ENCODE measurements at regions not wholly inside any gene's neighbourhood (a gene's known extent, or its start where the extent isn't known, plus 50 kb on each side); places are given as distances from the start of the nearest gene placed in this dataset.

DNA sequence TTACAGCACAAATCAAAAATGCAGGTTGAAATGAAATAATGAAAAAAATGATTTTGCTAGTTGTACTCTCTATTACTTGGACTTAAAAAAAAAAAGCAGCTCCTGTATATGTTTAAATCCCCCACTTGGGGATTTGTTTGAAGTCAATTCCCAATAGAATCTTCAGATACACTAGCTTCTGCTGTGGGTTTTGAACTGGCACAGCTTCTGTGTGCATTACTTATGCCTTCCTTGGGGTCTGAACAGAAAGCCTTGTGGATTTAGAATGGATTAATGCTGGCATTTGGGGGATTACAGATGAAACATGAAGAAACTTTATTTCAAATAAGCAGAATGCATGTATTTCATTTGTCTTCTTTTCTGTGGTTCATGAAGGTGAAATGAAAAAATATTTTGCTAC, 513.2 kb upstream of the TBL1XR1 start:
- DNase-seq (ENCODE audit: low read depth, low spot score), result no peak
- Histone ChIP-seq H2AFZ (ENCODE audit: low read depth, low read length) (no peak overlapping the region), H4K20me1 (replicated peaks; ENCODE audit: control insufficient read depth, extremely low read depth, insufficient read depth, low read length) (no peaks in the 10 kb centered on the region), H3K27me3 (ENCODE audit: control insufficient read depth in 2 of 2, insufficient read depth in 2 of 2, low read length in 2 of 2) (no peaks in the 10 kb centered on the region), H3K4me1 (ENCODE audit: control insufficient read depth, extremely low read depth, insufficient read depth, low read length) (no peaks in the 10 kb centered on the region), H3K9me1 (replicated peaks; ENCODE audit: control insufficient read depth, extremely low read depth, insufficient read depth, low read length) (no peaks in the 10 kb centered on the region), H3K9ac (replicated peaks; ENCODE audit: extremely low read depth, insufficient read depth, low read length) (no peak overlapping the region), H3K4me2 (ENCODE audit: insufficient read depth, low read length) (no peak overlapping the region), H3K36me3 (ENCODE audit: control insufficient read depth in 2 of 2, extremely low read depth in 1 of 2, insufficient read depth in 2 of 2, low read length in 2 of 2) (no peaks in the 10 kb centered on the region), H3K27ac (ENCODE audit: insufficient read depth, low read depth, low read length) (no peak overlapping the region), H3K4me3 (replicated peaks in 1 of 3; ENCODE audit: insufficient read depth in 1 of 3, low read depth in 1 of 3, low read length in 3 of 3) (no peak overlapping the region), H3K9me3 (replicated peaks; ENCODE audit: control insufficient read depth, insufficient read depth, low read length) (no peaks in the 10 kb centered on the region), H3K79me2 (ENCODE audit: control insufficient read depth, insufficient read depth, low read length) (no peaks in the 10 kb centered on the region)
- ChIA-PET POLR2A (no interaction called here), CTCF (interaction anchor here (1.1 to 1.6 kb wide), 4 partner anchors 9 to 32 kb away, joined by 3 to 6 read pairs (median 5); no protein-coding TSS in a partner anchor)
- dilution Hi-C loops (cut with MboI; ENCODE audit: extremely low pct_ligation_motif_present, low sequenced_read_pairs) (no loop called here), intact Hi-C loops (cut with micrococcal nuclease) (no loop called here)
- FAIRE-seq, result no peak
- no TSS peak for BruUV-seq (replicated peaks)
- TF ChIP-seq MYC (IDR thresholded peaks at IDR 0.05; ENCODE audit: low read depth, low read length), result no peak
- no peak for TF ChIP-seq POLR2A (IDR thresholded peaks at IDR 0.05; ENCODE audit: low read depth, low read length)
- TF ChIP-seq, protein P1, sequence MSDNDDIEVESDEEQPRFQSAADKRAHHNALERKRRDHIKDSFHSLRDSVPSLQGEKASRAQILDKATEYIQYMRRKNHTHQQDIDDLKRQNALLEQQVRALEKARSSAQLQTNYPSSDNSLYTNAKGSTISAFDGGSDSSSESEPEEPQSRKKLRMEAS (IDR thresholded peaks at IDR 0.05; ENCODE audit: insufficient read depth, insufficient read length), result no peak
- TF ChIP-seq, protein P2, sequence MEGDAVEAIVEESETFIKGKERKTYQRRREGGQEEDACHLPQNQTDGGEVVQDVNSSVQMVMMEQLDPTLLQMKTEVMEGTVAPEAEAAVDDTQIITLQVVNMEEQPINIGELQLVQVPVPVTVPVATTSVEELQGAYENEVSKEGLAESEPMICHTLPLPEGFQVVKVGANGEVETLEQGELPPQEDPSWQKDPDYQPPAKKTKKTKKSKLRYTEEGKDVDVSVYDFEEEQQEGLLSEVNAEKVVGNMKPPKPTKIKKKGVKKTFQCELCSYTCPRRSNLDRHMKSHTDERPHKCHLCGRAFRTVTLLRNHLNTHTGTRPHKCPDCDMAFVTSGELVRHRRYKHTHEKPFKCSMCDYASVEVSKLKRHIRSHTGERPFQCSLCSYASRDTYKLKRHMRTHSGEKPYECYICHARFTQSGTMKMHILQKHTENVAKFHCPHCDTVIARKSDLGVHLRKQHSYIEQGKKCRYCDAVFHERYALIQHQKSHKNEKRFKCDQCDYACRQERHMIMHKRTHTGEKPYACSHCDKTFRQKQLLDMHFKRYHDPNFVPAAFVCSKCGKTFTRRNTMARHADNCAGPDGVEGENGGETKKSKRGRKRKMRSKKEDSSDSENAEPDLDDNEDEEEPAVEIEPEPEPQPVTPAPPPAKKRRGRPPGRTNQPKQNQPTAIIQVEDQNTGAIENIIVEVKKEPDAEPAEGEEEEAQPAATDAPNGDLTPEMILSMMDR (IDR thresholded peaks at IDR 0.05; ENCODE audit: extremely low read depth in 1 of 2, insufficient read depth in 1 of 2, low read depth in 1 of 2, low read length in 2 of 2), result no peak
- no peak for TF ChIP-seq POLR2AphosphoS5 (IDR thresholded peaks at IDR 0.05; ENCODE audit: insufficient read depth, low read depth, low read length)
- TF ChIP-seq EZH2 (IDR thresholded peaks at IDR 0.05; ENCODE audit: borderline replicate concordance, low read depth, low read length, severe bottlenecking), result no peak
- TF ChIP-seq FOS (IDR thresholded peaks at IDR 0.05; ENCODE audit: borderline replicate concordance, insufficient read depth, low read length), result no peak
- TF ChIP-seq GATA2 (IDR thresholded peaks at IDR 0.05; ENCODE audit: insufficient read depth, insufficient read length, low read depth, low read length), result no peak
- no peak for TF ChIP-seq JUN (IDR thresholded peaks at IDR 0.05; ENCODE audit: borderline replicate concordance, insufficient read depth, insufficient read length, low read depth)
